Neutrophil (primary cell): ENCODE measurements at regions not wholly inside any gene's neighbourhood (a gene's known extent, or its start where the extent isn't known, plus 50 kb on each side); places are given as distances from the start of the nearest gene placed in this dataset.

Experiments
- H3K27ac ChIP-seq: fragments of 200-600 bp; sonication (generic); 2 replicates; pipeline ENCODE4 v1.5.1; 2016; ENCODE audit warnings: mild to moderate bottlenecking, moderate library complexity
- H3K27me3 ChIP-seq: fragments of 200-600 bp; sonication (generic); 2 replicates; pipeline ENCODE4 v1.6.0; 2016; ENCODE audit warnings: mild to moderate bottlenecking
- H3K36me3 ChIP-seq: fragments of 200-600 bp; sonication (generic); 2 replicates; pipeline ENCODE4 v1.5.1; 2017
- H3K4me1 ChIP-seq, 2 experiments: fragments of 200-600 bp in 1 of 2; sonication (generic) in 1 of 2; 1 replicate in 1 of 2; 2 replicates in 1 of 2; pipeline versions ENCODE4 v1.5.1 to v1.6.1; 2013 to 2016; ENCODE audit warnings: low read depth in 1 of 2, low read length in 1 of 2, mild to moderate bottlenecking in 1 of 2, moderate library complexity in 1 of 2; ENCODE audit not compliant: control insufficient read depth in 1 of 2, insufficient read depth in 1 of 2
- H3K4me3 ChIP-seq, 2 experiments: fragments of 200-600 bp in 1 of 2; sonication (generic) in 1 of 2; 1 replicate in 1 of 2; 2 replicates in 1 of 2; pipeline ENCODE4 v1.5.1; 2013 to 2016; ENCODE audit warnings: low read depth in 1 of 2, low read length in 1 of 2, mild to moderate bottlenecking in 1 of 2, moderate library complexity in 1 of 2
- H3K9me3 ChIP-seq: fragments of 200-600 bp; sonication (generic); 2 replicates; pipeline ENCODE4 v1.5.1; 2016
- TF ChIP-seq, protein P1 (sequence below): fragments of 200-600 bp; sonication (generic); IDR thresholded peaks from 2 replicates; pipeline ENCODE4 v1.5.1; 2016; ENCODE audit warnings: antibody characterized with exemption

DNA sequence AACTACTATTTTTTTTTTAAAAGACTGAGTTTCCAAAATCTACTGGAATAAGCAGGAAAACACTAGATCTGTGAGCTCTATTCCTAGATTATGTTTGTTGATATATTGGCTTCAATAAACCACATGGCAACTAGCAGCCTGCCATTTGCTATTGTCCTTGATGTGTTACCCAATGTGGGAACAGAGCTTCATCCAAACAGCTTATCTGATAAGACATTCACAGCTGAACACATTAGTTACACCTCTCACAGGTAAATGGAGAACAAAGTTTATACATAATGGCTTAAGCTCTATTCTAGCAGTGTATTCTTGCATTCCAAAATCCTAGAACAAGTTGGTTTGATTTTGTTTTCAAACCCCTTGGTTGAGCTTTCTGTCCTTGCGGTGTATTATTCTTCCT, 642.1 kb downstream of the TLE1 start:
- Histone ChIP-seq H3K36me3 (no peaks in the 10 kb centered on the region), H3K27me3 (no peaks in the 10 kb centered on the region), H3K4me1 (no peaks in the 10 kb centered on the region), H3K9me3 (no peaks in the 10 kb centered on the region), H3K27ac (no peak overlapping the region), H3K4me3 (no peak overlapping the region)
- TF ChIP-seq, protein P1, sequence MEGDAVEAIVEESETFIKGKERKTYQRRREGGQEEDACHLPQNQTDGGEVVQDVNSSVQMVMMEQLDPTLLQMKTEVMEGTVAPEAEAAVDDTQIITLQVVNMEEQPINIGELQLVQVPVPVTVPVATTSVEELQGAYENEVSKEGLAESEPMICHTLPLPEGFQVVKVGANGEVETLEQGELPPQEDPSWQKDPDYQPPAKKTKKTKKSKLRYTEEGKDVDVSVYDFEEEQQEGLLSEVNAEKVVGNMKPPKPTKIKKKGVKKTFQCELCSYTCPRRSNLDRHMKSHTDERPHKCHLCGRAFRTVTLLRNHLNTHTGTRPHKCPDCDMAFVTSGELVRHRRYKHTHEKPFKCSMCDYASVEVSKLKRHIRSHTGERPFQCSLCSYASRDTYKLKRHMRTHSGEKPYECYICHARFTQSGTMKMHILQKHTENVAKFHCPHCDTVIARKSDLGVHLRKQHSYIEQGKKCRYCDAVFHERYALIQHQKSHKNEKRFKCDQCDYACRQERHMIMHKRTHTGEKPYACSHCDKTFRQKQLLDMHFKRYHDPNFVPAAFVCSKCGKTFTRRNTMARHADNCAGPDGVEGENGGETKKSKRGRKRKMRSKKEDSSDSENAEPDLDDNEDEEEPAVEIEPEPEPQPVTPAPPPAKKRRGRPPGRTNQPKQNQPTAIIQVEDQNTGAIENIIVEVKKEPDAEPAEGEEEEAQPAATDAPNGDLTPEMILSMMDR: no peak

DNA sequence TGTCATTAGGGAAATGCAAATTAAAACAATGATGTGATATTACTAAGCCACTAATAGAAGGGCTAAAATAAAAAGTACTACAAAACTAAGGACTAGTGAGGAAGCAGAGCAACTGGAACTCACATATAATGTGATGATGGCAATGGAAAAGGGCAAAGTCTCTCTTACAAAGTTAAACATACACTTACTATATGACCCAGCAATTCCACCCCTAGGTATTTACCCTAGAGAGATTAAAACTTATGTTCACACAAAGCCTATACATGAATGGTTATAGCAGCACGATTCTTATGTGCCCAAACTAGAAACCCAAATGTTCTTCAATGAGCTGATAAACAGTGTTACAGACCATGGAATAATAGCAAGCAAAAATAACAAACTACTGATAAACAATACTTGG, 643.7 kb downstream of the TLE1 start:
- Histone ChIP-seq H3K4me3 (no peak overlapping the region), H3K4me1 (no peaks in the 10 kb centered on the region), H3K9me3 (no peaks in the 10 kb centered on the region), H3K27me3 (no peaks in the 10 kb centered on the region), H3K36me3 (no peaks in the 10 kb centered on the region), H3K27ac (no peak overlapping the region)
- TF ChIP-seq, protein P1: no peak

DNA sequence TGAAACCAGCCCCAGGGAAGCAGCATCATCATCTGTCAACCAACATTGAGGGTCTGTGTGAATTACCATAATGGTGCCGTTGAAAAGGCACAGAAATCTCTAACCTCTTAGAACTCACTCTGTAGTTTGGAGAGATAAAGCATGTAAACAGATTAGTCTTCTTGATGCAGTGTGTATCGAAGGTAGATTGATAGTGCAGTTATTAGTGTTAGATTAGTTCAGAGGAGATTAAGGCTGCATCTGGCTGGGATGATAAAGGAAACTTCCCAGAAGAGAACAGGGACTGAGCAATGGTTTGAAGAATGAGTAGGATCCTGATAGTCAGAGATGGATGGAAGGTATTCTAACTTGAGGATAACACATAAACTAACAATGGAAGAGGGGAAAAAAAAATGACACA, 651.5 kb downstream of the TLE1 start:
- TF ChIP-seq, protein P1: no peak
- Histone ChIP-seq H3K9me3 (no peaks in the 10 kb centered on the region), H3K36me3 (no peaks in the 10 kb centered on the region), H3K27ac (no peak overlapping the region), H3K27me3 (no peaks in the 10 kb centered on the region), H3K4me3 (no peak overlapping the region), H3K4me1 (no peaks in the 10 kb centered on the region)

DNA sequence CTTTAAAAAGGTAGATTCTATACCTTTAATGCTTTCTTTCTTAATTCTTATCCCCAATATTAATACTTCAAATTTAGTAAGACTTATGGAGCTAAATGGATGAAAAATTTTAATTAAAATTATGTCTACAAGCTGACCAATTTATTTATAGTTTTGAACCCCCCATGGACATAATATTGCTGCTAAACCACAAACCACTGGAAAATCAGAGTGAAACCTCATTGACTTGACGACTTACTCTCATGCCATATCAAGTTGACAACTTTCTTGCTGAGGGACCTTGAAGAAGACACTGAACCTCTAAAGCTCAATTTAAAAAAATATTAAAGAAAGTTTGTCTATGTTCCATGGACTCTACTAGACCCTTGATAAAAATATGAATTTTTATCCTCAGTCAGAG, 653.7 kb downstream of the TLE1 start:
- Histone ChIP-seq H3K9me3 (no peaks in the 10 kb centered on the region), H3K27ac (no peak overlapping the region), H3K27me3 (no peaks in the 10 kb centered on the region), H3K36me3 (no peaks in the 10 kb centered on the region), H3K4me1 (no peaks in the 10 kb centered on the region), H3K4me3 (no peak overlapping the region)
- TF ChIP-seq, protein P1: no peak

DNA sequence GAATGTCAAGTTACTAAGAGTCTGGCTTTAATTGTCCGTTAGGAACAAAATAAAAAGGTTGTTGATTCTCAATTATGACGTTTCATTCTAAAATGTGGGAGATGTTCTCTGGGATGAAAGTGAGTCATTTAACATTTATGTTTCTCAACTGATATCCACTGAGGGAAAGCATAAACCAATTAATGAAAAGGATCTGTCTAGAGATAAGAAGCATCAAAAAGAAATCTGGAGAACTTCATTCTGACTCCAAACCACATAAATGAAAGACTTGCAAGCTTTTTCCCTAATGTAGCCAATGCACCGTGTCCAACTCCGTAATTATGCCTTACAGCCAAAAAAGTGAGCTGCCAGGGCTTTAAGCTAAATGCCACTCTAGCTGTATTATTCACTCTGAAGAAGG, 654.2 kb downstream of the TLE1 start:
- no peaks in the 10 kb centered on the region for H3K9me3 ChIP-seq
- no peaks in the 10 kb centered on the region for H3K36me3 ChIP-seq
- H3K4me1 ChIP-seq: no peaks in the 10 kb centered on the region
- no peak overlapping the region for H3K27ac ChIP-seq
- TF ChIP-seq, protein P1: no peak
- no peaks in the 10 kb centered on the region for H3K27me3 ChIP-seq
- H3K4me3 ChIP-seq: no peak overlapping the region

DNA sequence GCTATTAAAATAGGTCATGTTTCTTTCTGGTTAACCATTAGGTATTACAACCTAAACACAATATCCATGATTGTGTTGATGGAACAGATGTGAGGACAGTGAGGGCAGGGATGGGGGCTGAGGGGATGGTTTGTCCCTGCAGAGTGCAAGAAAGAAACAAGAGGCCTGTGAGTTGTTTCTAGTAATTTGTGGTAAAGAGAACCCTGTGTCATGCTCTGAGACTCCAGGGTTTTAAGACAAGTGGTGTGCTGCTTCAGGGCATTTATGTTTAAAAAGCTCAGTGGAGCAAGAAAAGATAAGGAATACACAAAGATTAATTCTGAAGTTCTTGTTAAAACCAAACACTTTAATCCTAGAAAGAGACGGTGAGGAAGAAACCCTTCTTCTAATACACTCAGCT, 656.5 kb downstream of the TLE1 start:
- H3K4me1 ChIP-seq: no peaks in the 10 kb centered on the region
- H3K27ac ChIP-seq: no peak overlapping the region
- no peaks in the 10 kb centered on the region for H3K9me3 ChIP-seq
- H3K4me3 ChIP-seq: no peak overlapping the region
- TF ChIP-seq, protein P1: no peak
- H3K27me3 ChIP-seq: no peaks in the 10 kb centered on the region
- H3K36me3 ChIP-seq: no peaks in the 10 kb centered on the region
